COLO829 (cell line): ENCODE measurements at regions not wholly inside any gene's neighbourhood (a gene's known extent, or its start where the extent isn't known, plus 50 kb on each side); places are given as distances from the start of the nearest gene placed in this dataset.

Experiments
- DNase-seq: peaks from one replicate; pipeline ENCODE4 v3.0.0; 2012; ENCODE audit warnings: low spot score

DNA sequence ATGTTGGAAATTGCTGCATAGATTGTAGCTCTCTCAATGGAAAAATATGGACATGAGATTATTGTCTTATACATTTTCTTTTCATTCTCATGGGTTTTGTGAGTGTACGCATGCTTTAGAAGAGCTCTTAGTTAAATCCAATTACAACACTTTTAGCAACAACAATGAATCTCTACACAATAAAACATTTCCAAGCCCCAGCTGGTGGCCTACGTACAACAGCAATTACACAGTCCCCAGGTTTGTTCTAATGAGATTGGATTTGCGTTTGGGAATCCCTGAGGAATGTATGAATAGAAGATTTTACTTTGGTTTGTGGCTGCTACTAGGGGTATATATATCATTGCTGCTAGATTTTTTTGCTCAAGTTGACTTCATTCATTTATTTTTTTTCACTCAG lies 98.6 kb downstream of the FHDC1 start:
- no peak for DNase-seq

- peak; percentile 75 for DNase-seq
Observed at GRCh38 chr4:153036931-153037482, 100.9 kb downstream of the FHDC1 start.

- DNase-seq, result no peak
Observed at GRCh38 chr4:153038623-153039311, 102.6 kb downstream of the FHDC1 start.

GRCh38 chr4:153039542-153040185 lies 103.5 kb downstream of the FHDC1 start:
- peak; percentile 92 for DNase-seq

DNA sequence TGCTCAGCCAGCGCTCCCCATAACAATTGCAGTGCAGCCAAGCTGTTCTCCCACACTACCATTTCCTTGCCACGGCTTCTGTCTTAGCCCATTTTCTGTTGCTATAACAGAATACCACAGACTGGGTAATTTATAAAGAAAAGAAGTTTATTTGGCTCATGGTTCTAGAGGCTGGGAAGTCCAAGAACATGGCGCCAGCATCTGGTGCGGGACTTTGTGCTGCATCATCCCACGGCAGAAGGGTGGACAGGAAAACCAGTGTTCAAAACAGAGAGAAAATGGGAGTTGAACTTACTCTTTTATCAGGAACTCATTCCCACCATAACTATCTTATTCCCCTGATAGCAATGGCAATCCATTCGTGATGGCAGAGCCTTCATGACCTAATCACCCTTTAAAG lies 104.6 kb downstream of the FHDC1 start:
- DNase-seq, result no peak

DNA sequence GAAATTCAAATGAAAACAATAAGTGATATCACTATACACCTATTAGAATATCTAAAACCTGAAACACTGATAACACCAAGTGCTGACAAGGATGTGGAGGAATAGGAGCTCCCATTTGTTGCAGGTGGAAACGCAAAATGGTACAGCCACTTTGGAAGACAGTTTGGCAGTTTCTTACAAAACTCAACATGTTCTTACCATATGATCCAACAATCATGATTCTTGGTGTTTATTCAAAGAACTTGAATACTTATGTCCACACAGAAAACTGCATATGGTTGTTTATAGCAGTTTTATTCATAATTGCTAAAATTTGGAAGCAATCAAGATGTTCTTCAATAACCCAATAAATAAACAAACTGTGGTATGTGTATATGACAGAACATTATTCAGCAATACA lies 107.9 kb downstream of the FHDC1 start:
- DNase-seq, result no peak

GRCh38 chr4:153045111-153045982 lies 109.2 kb downstream of the FHDC1 start:
- no peak for DNase-seq

GRCh38 chr4:153058671-153059060 lies 122.5 kb downstream of the FHDC1 start:
- DNase-seq, result no peak

DNA sequence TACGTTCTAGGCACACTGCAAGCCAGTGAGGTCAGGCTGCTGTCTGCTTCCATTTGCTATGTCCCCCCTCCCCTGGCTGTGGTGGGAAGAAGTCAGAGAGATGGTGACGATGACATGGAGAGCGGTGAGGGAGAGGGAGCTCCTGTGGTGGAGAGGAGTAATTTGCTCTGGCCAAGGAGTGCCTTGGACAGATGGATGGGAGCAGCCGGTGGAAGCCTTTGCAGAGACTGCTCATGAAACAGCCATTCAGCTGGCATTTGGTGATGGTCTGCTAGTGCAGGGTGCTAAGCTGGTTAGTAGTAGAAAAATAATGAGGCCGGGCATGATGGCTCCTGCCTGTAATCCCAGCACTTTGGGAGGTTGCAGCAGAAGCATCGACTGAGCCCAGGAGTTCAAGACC lies 124.1 kb downstream of the FHDC1 start:
- no peak for DNase-seq

GRCh38 chr4:153061971-153062370 lies 125.8 kb downstream of the FHDC1 start:
- no peak for DNase-seq

DNA sequence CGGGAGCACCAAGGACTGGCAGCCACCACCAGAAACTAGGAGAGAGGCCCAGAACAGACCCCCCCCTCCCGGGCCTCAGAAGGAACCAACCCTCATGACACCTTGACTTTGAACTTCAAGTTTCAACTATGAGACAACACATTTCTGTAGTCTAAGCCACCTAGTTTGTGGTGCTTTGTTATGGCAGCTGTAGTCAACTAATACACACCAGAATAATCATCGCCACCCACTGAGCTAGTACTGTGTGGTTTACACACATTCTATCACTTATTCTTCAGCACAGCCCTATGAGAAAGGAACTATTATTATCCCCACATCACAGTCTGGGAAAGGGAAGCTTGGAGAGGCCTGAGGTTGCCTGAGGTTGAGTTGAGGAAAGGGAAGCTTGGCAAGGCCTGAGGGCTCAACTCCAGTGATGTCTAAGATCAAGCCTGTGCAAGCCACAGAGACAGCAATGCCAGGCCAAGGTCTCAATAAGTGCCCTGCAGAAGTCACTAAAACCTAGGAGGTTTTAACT lies 126.6 kb downstream of the FHDC1 start:
- DNase-seq, result no peak

DNA sequence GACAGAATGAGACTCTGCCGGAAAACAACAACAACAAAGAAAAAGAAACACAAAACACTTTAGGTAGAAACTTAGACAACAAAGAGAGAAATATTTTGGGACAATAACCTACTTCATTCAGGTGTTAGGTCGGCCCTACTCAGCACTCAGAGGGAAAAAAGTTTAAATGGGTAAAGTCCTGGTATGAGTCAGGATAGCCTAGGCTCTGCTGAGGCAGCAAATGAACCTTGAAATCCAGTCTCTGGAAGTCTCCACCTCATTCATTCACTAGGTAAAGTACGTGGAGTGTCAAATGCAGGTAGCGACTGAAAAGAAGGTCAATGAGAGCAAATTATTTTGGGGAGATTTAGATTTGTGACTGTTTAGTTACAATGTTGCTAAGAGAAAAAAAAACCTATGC lies 127.4 kb downstream of the FHDC1 start:
- no peak for DNase-seq

DNA sequence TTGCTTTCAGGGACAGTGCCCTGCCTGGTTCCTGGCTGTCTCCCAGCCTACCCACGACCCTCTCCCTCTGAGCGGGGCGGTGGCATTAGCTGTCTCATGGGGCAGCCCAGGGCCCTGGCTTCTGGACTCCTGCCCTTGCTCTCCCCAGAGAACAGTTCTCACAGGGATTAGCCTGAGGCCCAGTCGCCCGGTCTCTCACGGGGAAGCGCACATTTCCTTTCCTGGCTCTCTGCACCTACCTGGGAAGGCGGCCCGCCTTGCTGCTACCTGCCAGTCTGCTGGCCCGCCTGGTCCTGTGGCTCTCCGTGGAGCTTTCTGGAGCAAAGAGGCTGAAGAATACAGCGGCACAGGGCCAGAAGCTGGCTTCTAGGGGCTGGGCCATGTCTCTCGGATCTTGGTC lies 128.4 kb downstream of the FHDC1 start:
- DNase-seq, result no peak

GRCh38 chr4:153065276-153065675 lies 129.2 kb downstream of the FHDC1 start:
- no peak for DNase-seq

DNA sequence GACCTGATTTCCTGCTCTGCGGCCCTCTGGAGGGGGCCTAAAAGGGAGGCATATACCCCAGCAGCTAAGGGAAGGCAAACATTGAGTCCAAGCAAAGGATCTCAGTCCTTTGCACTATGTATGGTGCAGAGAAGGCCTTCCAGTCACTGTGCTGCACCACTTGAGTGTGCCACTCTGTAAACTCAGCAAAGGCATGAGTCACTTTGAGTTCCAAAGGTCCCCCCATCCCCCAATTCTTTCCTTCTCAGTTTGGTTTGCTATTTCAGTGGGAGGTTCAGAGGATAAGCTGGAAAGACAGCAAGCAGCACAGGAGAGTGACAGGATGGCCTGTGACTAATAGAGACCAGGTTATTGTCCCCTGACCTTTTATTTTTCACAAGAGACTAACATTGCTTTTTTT lies 131.3 kb downstream of the FHDC1 start:
- peak; percentile 41 for DNase-seq

DNA sequence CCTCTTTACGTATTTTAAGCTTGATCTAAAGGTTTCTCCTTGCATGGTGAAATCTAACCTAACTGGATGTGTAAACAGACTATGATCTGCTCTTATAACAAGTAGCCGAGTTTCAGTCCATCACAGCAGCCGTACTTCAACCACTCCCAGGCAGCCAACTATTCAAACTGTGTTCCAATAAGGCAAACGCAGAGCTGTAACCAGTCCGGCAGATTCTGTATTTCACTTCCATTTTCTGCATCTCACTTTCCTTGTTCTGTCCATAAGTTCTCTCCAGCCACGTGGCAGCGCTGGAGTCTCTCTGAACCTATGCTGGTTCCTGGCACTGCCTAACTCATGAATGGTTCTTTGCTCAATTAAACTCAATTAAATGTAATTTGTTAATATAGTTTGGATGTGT lies 132.6 kb downstream of the FHDC1 start:
- DNase-seq, result no peak

DNA sequence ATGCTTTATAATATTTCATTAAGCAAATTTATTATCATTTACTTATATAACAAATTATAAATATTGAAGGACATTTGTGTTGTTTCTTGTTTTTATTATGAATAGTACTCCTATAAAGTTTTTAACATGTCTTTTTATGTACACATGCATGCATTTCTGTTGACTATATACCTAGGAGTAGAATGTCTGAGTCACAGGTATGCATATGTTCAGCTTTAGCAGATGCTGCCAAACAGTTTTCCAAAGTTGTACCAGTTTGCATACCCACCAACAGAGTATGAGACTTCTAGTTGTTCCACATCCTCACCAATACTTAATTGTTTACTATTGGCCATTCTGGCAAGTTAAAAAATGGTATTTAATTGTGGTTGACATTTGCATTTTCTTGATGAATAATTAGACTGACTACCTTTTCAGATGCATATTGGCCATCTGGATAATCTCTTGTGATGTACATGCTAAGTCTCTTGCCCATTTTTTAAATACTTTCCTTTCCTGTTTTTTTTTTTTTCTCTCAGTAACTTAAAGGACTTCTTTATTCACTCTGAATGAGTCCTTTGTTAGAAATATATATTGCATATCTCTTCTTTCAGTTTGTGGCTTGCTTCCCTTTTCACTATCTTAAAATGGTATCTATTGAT lies 132.2 kb upstream of the TRIM2 start:
- peak; percentile 73 for DNase-seq

DNA sequence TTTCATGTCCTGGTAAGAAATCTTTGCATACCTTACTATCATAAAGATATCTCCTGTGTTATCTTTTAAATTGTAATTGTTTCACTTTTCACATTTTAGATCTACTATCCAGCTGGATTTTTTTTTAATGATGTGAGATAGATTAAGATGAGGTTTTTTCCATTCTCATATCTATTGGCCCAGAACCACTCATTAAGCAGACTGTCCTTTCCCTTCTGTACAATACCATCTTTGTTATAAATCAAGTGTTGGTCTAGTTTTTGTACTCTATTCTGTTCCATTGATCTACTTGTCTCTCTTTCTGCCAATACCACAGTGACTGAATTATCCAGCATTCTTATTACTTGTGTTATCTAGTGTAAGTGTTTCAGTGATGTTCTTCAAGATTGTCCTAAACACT lies 131.6 kb upstream of the TRIM2 start:
- DNase-seq, result no peak

GRCh38 chr4:153074486-153074885 lies 129.8 kb upstream of the TRIM2 start:
- no peak for DNase-seq

- peak; percentile 89 for DNase-seq
Observed at GRCh38 chr4:153074936-153075630, 129.2 kb upstream of the TRIM2 start.

DNA sequence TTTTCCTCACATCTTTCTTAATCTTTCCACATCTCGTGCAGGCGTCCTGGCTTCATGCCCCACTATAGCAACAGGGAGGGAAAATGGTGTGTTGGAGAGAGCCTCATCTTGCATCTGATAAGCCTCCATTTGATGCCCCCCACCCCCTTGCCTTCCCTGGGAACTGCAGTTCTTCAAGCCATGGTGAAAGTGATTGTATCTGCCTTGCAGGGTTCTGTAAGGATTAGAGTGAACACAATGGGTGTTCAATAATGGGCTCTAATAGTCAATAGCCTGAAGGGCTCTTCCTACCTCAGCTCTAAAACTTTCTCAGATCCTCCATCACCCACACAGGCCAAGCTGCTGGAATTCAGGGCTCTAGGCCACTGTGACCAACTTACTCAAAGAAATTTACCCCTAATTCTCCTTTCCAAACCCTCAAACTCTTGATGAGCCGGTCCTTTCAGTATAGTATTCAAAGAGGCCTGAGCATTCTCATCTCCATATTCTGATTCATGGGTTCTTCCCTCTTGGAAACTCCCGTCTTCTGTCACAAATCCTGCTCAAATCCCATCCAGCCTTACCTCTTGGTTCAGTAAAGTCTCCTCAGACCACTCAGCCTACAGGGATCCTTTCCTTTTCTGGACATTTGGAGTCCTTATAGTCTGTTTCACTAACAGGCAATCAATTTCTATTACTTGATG lies 128.3 kb upstream of the TRIM2 start:
- DNase-seq, result no peak
